Liver (tissue), 8 donors: ENCODE measurements at regions not wholly inside any gene's neighbourhood (a gene's known extent, or its start where the extent isn't known, plus 50 kb on each side); places are given as distances from the start of the nearest gene placed in this dataset.
A peak's percentile ranks its signal among the peaks of the same experiment; 100 is the strongest.

Experiments
- DNase-seq: peaks from one replicate; pipeline ENCODE4 v3.0.0-alpha.2; 2017; ENCODE audit warnings: low spot score
- H3K27ac ChIP-seq, 2 donors: one replicate each; pipeline ENCODE4 v1.7.0; 2013; ENCODE audit warnings: inconsistent platforms in 2 of 2, low read length in 2 of 2, control low read depth in 1 of 2, low read depth in 1 of 2, mild to moderate bottlenecking in 1 of 2
- H3K27me3 ChIP-seq, 4 donors: one replicate each; pipeline versions ENCODE4 v1.6.1 to v1.7.0; 2013; ENCODE audit warnings: low read length in 3 of 4, inconsistent platforms in 1 of 4, mild to moderate bottlenecking in 1 of 4, moderate library complexity in 1 of 4; ENCODE audit not compliant: control insufficient read depth in 4 of 4, insufficient read depth in 4 of 4
- H3K36me3 ChIP-seq, 4 donors: one replicate each; pipeline versions ENCODE4 v1.6.1 to v1.7.0; 2013; ENCODE audit warnings: low read length in 3 of 4, mild to moderate bottlenecking in 3 of 4, low read depth in 1 of 4, moderate library complexity in 1 of 4; ENCODE audit not compliant: control insufficient read depth in 4 of 4, insufficient read depth in 3 of 4
- H3K4me1 ChIP-seq, 4 donors: one replicate each; pipeline versions ENCODE4 v1.6.1 to v1.7.0; 2013; ENCODE audit warnings: low read length in 3 of 4, mild to moderate bottlenecking in 3 of 4, moderate library complexity in 1 of 4; ENCODE audit not compliant: control insufficient read depth in 4 of 4, insufficient read depth in 4 of 4
- H3K4me3 ChIP-seq, 3 donors: one replicate each; pipeline versions ENCODE4 v1.6.1 to v1.7.0; 2013; ENCODE audit warnings: low read length in 3 of 3, control low read depth in 1 of 3, low read depth in 1 of 3, mild to moderate bottlenecking in 1 of 3
- H3K9ac ChIP-seq, 2 donors: one replicate each; pipeline ENCODE4 v1.7.0; 2013; ENCODE audit warnings: low read length in 2 of 2, mild to moderate bottlenecking in 2 of 2, moderate library complexity in 2 of 2, control low read depth in 1 of 2, low read depth in 1 of 2
- H3K9me3 ChIP-seq, 4 donors: one replicate each; pipeline versions ENCODE4 v1.6.1 to v1.7.0; 2013; ENCODE audit warnings: low read length in 3 of 4; ENCODE audit not compliant: control insufficient read depth in 4 of 4
- ATF3 ChIP-seq: IDR thresholded peaks from 2 replicates; pipeline ENCODE4 v1.6.1; 2016; ENCODE audit warnings: antibody characterized with exemption
- CTCF ChIP-seq: fragments of 150-350 bp; IDR thresholded peaks from 2 replicates; pipeline ENCODE4 v1.5.1; 2017; ENCODE audit warnings: improper control_type of control experiment, low read depth, low read length; ENCODE audit not compliant: missing input control
- EGR1 ChIP-seq, 2 donors: IDR thresholded peaks; 2 replicates each; pipeline ENCODE4 v1.6.1; 2016 to 2018; ENCODE audit warnings: antibody characterized with exemption in 2 of 2, low read depth in 2 of 2
- FOXA1 ChIP-seq: IDR thresholded peaks from 2 replicates; pipeline ENCODE4 v1.6.1; 2016; ENCODE audit warnings: antibody characterized with exemption
- GABPA ChIP-seq, 2 donors: IDR thresholded peaks in 1 of 2; conservative IDR thresholded peaks in 1 of 2; 2 replicates each; pipeline ENCODE4 v1.6.1; 2016; ENCODE audit warnings: antibody characterized with exemption in 2 of 2, mild to moderate bottlenecking in 1 of 2, moderate library complexity in 1 of 2
- HNF4A ChIP-seq, 2 donors: conservative IDR thresholded peaks; 2 replicates each; pipeline ENCODE4 v1.6.1; 2016; ENCODE audit warnings: antibody characterized with exemption in 2 of 2, mild to moderate bottlenecking in 2 of 2
- HNF4G ChIP-seq: IDR thresholded peaks from 2 replicates; pipeline ENCODE4 v1.6.1; 2016; ENCODE audit warnings: antibody characterized with exemption
- JUND ChIP-seq, 2 donors: IDR thresholded peaks; 2 replicates each; pipeline ENCODE4 v1.6.1; 2016; ENCODE audit warnings: antibody characterized with exemption in 2 of 2
- MAX ChIP-seq: IDR thresholded peaks from 2 replicates; pipeline ENCODE4 v1.6.1; 2016; ENCODE audit warnings: antibody characterized with exemption
- NR2F2 ChIP-seq: IDR thresholded peaks from 2 replicates; pipeline ENCODE4 v1.6.1; 2016; ENCODE audit warnings: antibody characterized with exemption
- RAD21 ChIP-seq, 2 donors: IDR thresholded peaks; 2 replicates each; pipeline ENCODE4 v1.6.1; 2016; ENCODE audit warnings: antibody characterized with exemption in 2 of 2, mild to moderate bottlenecking in 2 of 2
- REST ChIP-seq: IDR thresholded peaks from 2 replicates; pipeline ENCODE4 v1.6.1; 2016; ENCODE audit warnings: antibody characterized with exemption, mild to moderate bottlenecking
- SP1 ChIP-seq: IDR thresholded peaks from 2 replicates; pipeline ENCODE4 v1.6.1; 2018; ENCODE audit warnings: antibody characterized with exemption, mild to moderate bottlenecking
- TAF1 ChIP-seq: conservative IDR thresholded peaks from 2 replicates; pipeline ENCODE4 v1.6.1; 2016; ENCODE audit warnings: antibody characterized with exemption, mild to moderate bottlenecking
- YY1 ChIP-seq: IDR thresholded peaks from 2 replicates; pipeline ENCODE4 v1.6.1; 2016; ENCODE audit warnings: antibody characterized with exemption, mild to moderate bottlenecking
- ZBTB33 ChIP-seq: IDR thresholded peaks from 2 replicates; pipeline ENCODE4 v1.6.1; 2016; ENCODE audit warnings: antibody characterized with exemption
- WGBS: extraction: QIAGEN DNeasy Blood & Tissue Kit; methylation state at CpG from one replicate; pipeline ENCODE4 v1.1.7; 2013; 5-methylcytosine and 5-hydroxymethylcytosine counted together
- donor health status: healthy.
- donor health status: healthy.
- donor health status: healthy.
- donor health status: healthy.
- donor health status: healthy.

GRCh38 chr18:76130845-76131244 is 364.2 kb downstream of the ZNF516 start:
- TF ChIP-seq MAX, result no peak
- no peak for TF ChIP-seq EGR1 (IDR thresholded peaks at IDR 0.05; ENCODE audit: low read depth in 2 of 2)
- no peak for TF ChIP-seq FOXA1
- no peak for TF ChIP-seq HNF4A (conservative IDR thresholded peaks at IDR 0.05)
- TF ChIP-seq YY1, result no peak
- TF ChIP-seq ATF3, result no peak
- no peak for TF ChIP-seq HNF4G
- TF ChIP-seq TAF1, result no peak
- TF ChIP-seq GABPA (IDR thresholded peaks at IDR 0.05 in 1 of 2, conservative IDR thresholded peaks at IDR 0.05 in 1 of 2), result no peak
- TF ChIP-seq CTCF, result no peak
- no peak for TF ChIP-seq SP1
- no peak for TF ChIP-seq RAD21 (IDR thresholded peaks at IDR 0.05)
- no peak for TF ChIP-seq JUND (IDR thresholded peaks at IDR 0.05)
- TF ChIP-seq ZBTB33, result no peak
- no peak for TF ChIP-seq NR2F2
- WGBS, result 85% methylated on average over 13 of the region's 13 CpGs
- no peak for DNase-seq
- H3K9ac ChIP-seq, result no peak overlapping the region
- H3K4me3 ChIP-seq, result no peak overlapping the region
- no peaks in the 10 kb centered on the region for H3K4me1 ChIP-seq
- H3K36me3 ChIP-seq, result no peaks in the 10 kb centered on the region
- peaks cover 0 to 2% (median 0%) of the 10 kb centered on the region in 4 donors for H3K27me3 ChIP-seq
- H3K9me3 ChIP-seq, result no peaks in the 10 kb centered on the region
- no peak overlapping the region for H3K27ac ChIP-seq

GRCh38 chr18:76126327-76126726 is 368.7 kb downstream of the ZNF516 start:
- TF ChIP-seq REST (no peak), RAD21 (IDR thresholded peaks at IDR 0.05) (peak; percentile 38 to 58), FOXA1 (no peak), HNF4A (conservative IDR thresholded peaks at IDR 0.05) (no peak)
- no peak overlapping the region for H3K4me3 ChIP-seq
- H3K36me3 ChIP-seq, result no peaks in the 10 kb centered on the region
- no peak overlapping the region for H3K9ac ChIP-seq
- no peaks in the 10 kb centered on the region for H3K9me3 ChIP-seq
- peaks cover 0 to 2% (median 0%) of the 10 kb centered on the region in 4 donors for H3K27me3 ChIP-seq
- WGBS, result 65% methylated on average over 6 of the region's 6 CpGs
- no peak overlapping the region for H3K27ac ChIP-seq
- DNase-seq, result no peak
- H3K4me1 ChIP-seq, result no peaks in the 10 kb centered on the region
